H9 (cell line): ENCODE measurements at regions not wholly inside any gene's neighbourhood (a gene's known extent, or its start where the extent isn't known, plus 50 kb on each side); places are given as distances from the start of the nearest gene placed in this dataset.

ENCODE experiments used
- DNase-seq: peaks from one replicate; pipeline ENCODE4 v3.0.0-alpha.2; 2017
- H2AFZ ChIP-seq: one replicate; pipeline ENCODE4 v1.6.1; 2013; ENCODE audit warnings: mild to moderate bottlenecking, low read length, control low read depth, moderate library complexity
- H2AK5ac ChIP-seq: 2 replicates; pipeline ENCODE4 v1.6.1; 2013; ENCODE audit warnings: low read length, control low read depth, mixed read lengths; ENCODE audit not compliant: insufficient read length
- H2BK120ac ChIP-seq: one replicate; pipeline ENCODE4 v1.6.1; 2013; ENCODE audit warnings: low read depth, mild to moderate bottlenecking, low read length, control low read depth, inconsistent platforms; ENCODE audit not compliant: poor library complexity, severe bottlenecking
- H2BK12ac ChIP-seq: 2 replicates; pipeline ENCODE4 v1.6.1; 2013; ENCODE audit warnings: low read length, control low read depth, mixed read lengths, low read depth; ENCODE audit not compliant: insufficient read length
- H2BK15ac ChIP-seq: 2 replicates; pipeline ENCODE4 v1.6.1; 2013; ENCODE audit warnings: low read depth, low read length, control low read depth
- H2BK20ac ChIP-seq: one replicate; pipeline ENCODE4 v1.6.1; 2013; ENCODE audit warnings: low read depth, mild to moderate bottlenecking, low read length, control low read depth, inconsistent platforms; ENCODE audit not compliant: poor library complexity, severe bottlenecking
- H2BK5ac ChIP-seq: 2 replicates; pipeline ENCODE4 v1.6.1; 2013; ENCODE audit warnings: low read length, control low read depth, mixed read lengths; ENCODE audit not compliant: insufficient read length
- H3K14ac ChIP-seq: 2 replicates; pipeline ENCODE4 v1.6.1; 2013; ENCODE audit warnings: low read length, control low read depth; ENCODE audit not compliant: insufficient read depth
- H3K18ac ChIP-seq: 2 replicates; pipeline ENCODE4 v1.6.1; 2013; ENCODE audit warnings: low read depth, mild to moderate bottlenecking, mixed read lengths, low read length, control low read depth; ENCODE audit not compliant: insufficient read length
- H3K23ac ChIP-seq: 2 replicates; pipeline ENCODE4 v1.6.1; 2013; ENCODE audit warnings: low read length, control low read depth, mixed read lengths, low read depth; ENCODE audit not compliant: insufficient read length
- H3K23me2 ChIP-seq: 2 replicates; pipeline ENCODE4 v1.6.1; 2013; ENCODE audit warnings: low read depth, mild to moderate bottlenecking, mixed read lengths, low read length, control low read depth; ENCODE audit not compliant: insufficient read length, poor library complexity, severe bottlenecking
- H3K27ac ChIP-seq: 2 replicates; pipeline ENCODE4 v1.5.1; 2013; ENCODE audit warnings: low read length, control low read depth, mixed read lengths, low read depth; ENCODE audit not compliant: insufficient read length
- H3K27me3 ChIP-seq: 2 replicates; pipeline ENCODE4 v1.6.1; 2013; ENCODE audit warnings: low read length, control low read depth, inconsistent platforms; ENCODE audit not compliant: insufficient read depth
- H3K4ac ChIP-seq: 2 replicates; pipeline ENCODE4 v1.6.1; 2013; ENCODE audit warnings: low read depth, mild to moderate bottlenecking, control low read depth, inconsistent platforms, low read length, moderate library complexity
- H3K4me1 ChIP-seq: 2 replicates; pipeline ENCODE4 v1.6.1; 2013; ENCODE audit warnings: low read length, control low read depth, inconsistent platforms; ENCODE audit not compliant: insufficient read depth
- H3K4me2 ChIP-seq: 2 replicates; pipeline ENCODE4 v1.6.1; 2013; ENCODE audit warnings: low read length, control low read depth, mixed read lengths; ENCODE audit not compliant: insufficient read length, insufficient read depth
- H3K56ac ChIP-seq: 2 replicates; pipeline ENCODE4 v1.6.1; 2013; ENCODE audit warnings: low read depth, mild to moderate bottlenecking, mixed read lengths, low read length, control low read depth; ENCODE audit not compliant: insufficient read length
- H3K79me1 ChIP-seq: 2 replicates; pipeline ENCODE4 v1.6.1; 2013; ENCODE audit warnings: low read depth, mild to moderate bottlenecking, moderate library complexity, low read length, control low read depth, inconsistent platforms; ENCODE audit not compliant: insufficient read depth, poor library complexity, severe bottlenecking
- H3K79me2 ChIP-seq: 2 replicates; pipeline ENCODE4 v1.6.1; 2013; ENCODE audit warnings: low read length, control low read depth, inconsistent platforms; ENCODE audit not compliant: insufficient read depth
- H3K9ac ChIP-seq: 2 replicates; pipeline ENCODE4 v1.6.1; 2013; ENCODE audit warnings: low read length, control low read depth, mixed read lengths; ENCODE audit not compliant: insufficient read length; ENCODE audit errors: extremely low read depth
- H3K9me3 ChIP-seq: one replicate; pipeline ENCODE4 v1.6.1; 2013; ENCODE audit warnings: low read depth, low read length, inconsistent platforms; ENCODE audit not compliant: control insufficient read depth
- H3T11ph ChIP-seq: one replicate; pipeline ENCODE4 v1.6.1; 2013; ENCODE audit warnings: mild to moderate bottlenecking, low read length, control low read depth, inconsistent platforms
- H4K20me1 ChIP-seq: one replicate; pipeline ENCODE4 v1.6.1; 2013; ENCODE audit not compliant: control insufficient read depth, insufficient read length, insufficient read depth
- H4K5ac ChIP-seq: 2 replicates; pipeline ENCODE4 v1.6.1; 2013; ENCODE audit warnings: low read depth, mild to moderate bottlenecking, mixed read lengths, low read length, control low read depth; ENCODE audit not compliant: insufficient read length
- H4K8ac ChIP-seq: replicated peaks from 2 replicates; pipeline ENCODE4 v1.6.1; 2013; ENCODE audit warnings: low read length, control low read depth, mixed read lengths, low read depth; ENCODE audit not compliant: insufficient read length
- H4K91ac ChIP-seq: 2 replicates; pipeline ENCODE4 v1.6.1; 2013; ENCODE audit warnings: low read depth, mild to moderate bottlenecking, moderate library complexity, mixed read lengths, low read length, control low read depth; ENCODE audit not compliant: insufficient read length
- H3K27ac Mint-ChIP-seq, 3 experiments: 2 replicates in 2 of 3; 3 replicates in 1 of 3; pipeline ENCODE4 v1.8.0; 2020 to 2021; ENCODE audit warnings: mixed read lengths in 3 of 3, mild to moderate bottlenecking in 1 of 3, moderate library complexity in 1 of 3
- H3K27me3 Mint-ChIP-seq: 2 replicates; pipeline ENCODE4 v1.8.0; 2021; ENCODE audit warnings: low read depth, mild to moderate bottlenecking, moderate library complexity, mixed read lengths
- H3K36me3 Mint-ChIP-seq, 3 experiments: 2 replicates in 2 of 3; 3 replicates in 1 of 3; pipeline ENCODE4 v1.8.0; 2020 to 2021; ENCODE audit warnings: low read depth in 3 of 3, mixed read lengths in 3 of 3; ENCODE audit not compliant: insufficient read depth in 1 of 3
- H3K4me1 Mint-ChIP-seq, 2 experiments: 2 replicates each; pipeline ENCODE4 v1.8.0; 2020; ENCODE audit warnings: mixed read lengths in 2 of 2
- H3K4me3 Mint-ChIP-seq, 2 experiments: 2 replicates in 1 of 2; 3 replicates in 1 of 2; pipeline ENCODE4 v1.8.0; 2020 to 2021; ENCODE audit warnings: mild to moderate bottlenecking in 2 of 2, mixed read lengths in 2 of 2, moderate library complexity in 1 of 2
- H3K9me3 Mint-ChIP-seq, 2 experiments: 2 replicates in 1 of 2; 3 replicates in 1 of 2; pipeline ENCODE4 v1.8.0; 2020; ENCODE audit warnings: mild to moderate bottlenecking in 2 of 2, mixed read lengths in 2 of 2, moderate library complexity in 1 of 2
- CTCF ChIP-seq: fragments of 200-600 bp; sonication (generic); conservative IDR thresholded peaks from 3 replicates; pipeline ENCODE4 v1.8.0; 2021; ENCODE audit warnings: antibody characterized with exemption, mild to moderate bottlenecking
- WGBS: extraction: QIAGEN DNeasy Blood & Tissue Kit; methylation state at CpG from one replicate; pipeline ENCODE4 v1.1.7; 2013; ENCODE audit warnings: missing lambda C conversion rate, low lambda C conversion rate, mixed read lengths; ENCODE audit not compliant: insufficient read length; ENCODE audit errors: extremely low coverage; 5-methylcytosine and 5-hydroxymethylcytosine counted together

GRCh38 chr6:30823534-30823865, 60.8 kb upstream of the DDR1 start:
- H3K27ac ChIP-seq, result no peak overlapping the region
- Mint-ChIP-seq H3K4me3 (no peak overlapping the region), H3K27me3 (no peaks in the 10 kb centered on the region), H3K36me3 (no peaks in the 10 kb centered on the region), H3K27ac (no peak overlapping the region; a peak in 1 of 7 replicates), H3K4me1 (peaks cover 15 to 21% of the 10 kb centered on the region in 2 experiments), H3K9me3 (no peaks in the 10 kb centered on the region)
- H3K9ac ChIP-seq, result no peak overlapping the region
- no peak overlapping the region for H3K4ac ChIP-seq
- no peak overlapping the region for H3K4me2 ChIP-seq
- H4K91ac ChIP-seq, result no peak overlapping the region
- H2AFZ ChIP-seq, result no peak overlapping the region
- no peaks in the 10 kb centered on the region for H3K79me2 ChIP-seq
- no peak overlapping the region for H2BK120ac ChIP-seq
- no peak overlapping the region for H2BK15ac ChIP-seq
- no peaks in the 10 kb centered on the region for H3K23me2 ChIP-seq
- no peak overlapping the region for H3K18ac ChIP-seq
- no CpG with 5 or more reads among the region's 4 CpGs for WGBS
- no peaks in the 10 kb centered on the region for H3K79me1 ChIP-seq
- no peaks in the 10 kb centered on the region for H3K9me3 ChIP-seq
- no peak overlapping the region for H2BK12ac ChIP-seq
- DNase-seq, result no peak
- H2BK20ac ChIP-seq, result no peak overlapping the region
- H3K4me1 ChIP-seq, result no peaks in the 10 kb centered on the region
- H4K20me1 ChIP-seq, result no peaks in the 10 kb centered on the region
- H2BK5ac ChIP-seq, result no peak overlapping the region
- no peak overlapping the region for H3T11ph ChIP-seq
- H2AK5ac ChIP-seq, result no peak overlapping the region
- TF ChIP-seq CTCF, result no peak
- no peak overlapping the region for H4K5ac ChIP-seq
- no peak overlapping the region for H3K56ac ChIP-seq
- H3K23ac ChIP-seq, result no peak overlapping the region
- no peaks in the 10 kb centered on the region for H3K27me3 ChIP-seq
- no peak overlapping the region for H3K14ac ChIP-seq
- no peak overlapping the region for H4K8ac ChIP-seq
